ENCODE measurements at regions not wholly inside any gene's neighbourhood (a gene's known extent, or its start where the extent isn't known, plus 50 kb on each side); places are given as distances from the start of the nearest gene placed in this dataset.

DNA sequence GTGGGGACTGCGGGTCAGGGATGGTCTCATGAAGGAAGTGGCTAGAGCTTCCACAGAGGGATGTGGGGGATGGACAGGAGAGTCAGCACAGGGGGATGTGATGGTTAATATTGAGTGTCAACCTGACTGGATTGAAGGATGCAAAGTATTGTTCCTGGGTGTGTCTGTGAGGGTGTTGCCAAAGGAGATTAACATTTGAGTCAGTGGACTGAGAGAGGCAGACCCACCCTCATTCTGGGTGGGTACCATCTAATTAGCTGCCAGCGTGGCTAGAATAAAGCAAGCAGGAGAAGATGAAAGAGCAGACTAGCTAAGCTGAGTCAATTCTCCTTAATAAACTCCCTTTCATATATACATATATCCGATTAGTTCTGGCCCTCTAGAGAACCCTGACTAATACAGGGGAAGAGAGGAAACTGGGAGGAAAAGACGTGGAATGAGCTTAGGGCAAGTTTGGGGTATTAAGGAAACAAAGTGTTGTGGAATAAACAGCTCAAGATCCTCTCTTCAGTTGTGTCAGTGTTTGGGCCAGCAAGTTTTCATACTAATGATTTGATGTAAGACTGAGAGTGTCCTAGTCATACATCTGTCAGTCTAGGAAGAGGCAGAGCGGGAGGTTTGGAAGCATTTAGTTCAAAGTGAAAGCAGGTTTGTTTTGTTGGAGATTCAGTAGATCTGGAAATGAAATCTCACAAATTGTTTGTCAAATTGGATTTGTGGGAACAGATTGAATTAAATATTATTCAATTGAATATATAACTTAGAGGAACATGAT lies 135.2 kb upstream of the NT5C1B start:
- no peaks in the 10 kb centered on the region for H3K9me3 ChIP-seq (ENCODE audit: low read length)
- no peak overlapping the region for H3K4me3 ChIP-seq (ENCODE audit: low read length)
- H3K27me3 ChIP-seq (ENCODE audit: insufficient read depth, low read length) = no peaks in the 10 kb centered on the region
- H3K4me1 ChIP-seq (ENCODE audit: insufficient read depth, low read length) = no peaks in the 10 kb centered on the region
- H3K36me3 ChIP-seq (ENCODE audit: insufficient read depth, low read length) = no peaks in the 10 kb centered on the region
- no peak overlapping the region for H2AFZ ChIP-seq (ENCODE audit: low read depth, low read length)

DNA sequence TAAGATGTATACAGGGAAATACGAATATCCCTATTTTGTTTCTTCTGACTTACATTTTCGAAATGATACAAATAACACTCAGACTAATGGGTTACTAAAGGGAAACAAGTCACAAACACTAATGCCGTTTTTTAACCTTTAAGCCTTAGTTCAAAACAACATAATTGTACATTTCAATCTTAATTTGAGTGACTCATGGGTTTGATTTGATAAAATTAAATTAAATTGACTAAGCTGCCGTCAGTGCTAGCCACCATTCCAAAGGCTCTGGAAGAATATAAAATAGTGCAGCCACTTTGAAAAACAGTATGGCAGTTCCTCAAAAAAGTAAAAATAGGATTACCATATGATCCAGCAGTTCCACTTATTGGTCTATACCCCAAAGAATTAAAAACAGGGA lies 133.8 kb upstream of the NT5C1B start:
- no peak overlapping the region for H3K4me3 ChIP-seq (ENCODE audit: low read length)
- no peaks in the 10 kb centered on the region for H3K9me3 ChIP-seq (ENCODE audit: low read length)
- no peaks in the 10 kb centered on the region for H3K4me1 ChIP-seq (ENCODE audit: insufficient read depth, low read length)
- H3K36me3 ChIP-seq (ENCODE audit: insufficient read depth, low read length) = no peaks in the 10 kb centered on the region
- H2AFZ ChIP-seq (ENCODE audit: low read depth, low read length) = no peak overlapping the region
- no peaks in the 10 kb centered on the region for H3K27me3 ChIP-seq (ENCODE audit: insufficient read depth, low read length)

DNA sequence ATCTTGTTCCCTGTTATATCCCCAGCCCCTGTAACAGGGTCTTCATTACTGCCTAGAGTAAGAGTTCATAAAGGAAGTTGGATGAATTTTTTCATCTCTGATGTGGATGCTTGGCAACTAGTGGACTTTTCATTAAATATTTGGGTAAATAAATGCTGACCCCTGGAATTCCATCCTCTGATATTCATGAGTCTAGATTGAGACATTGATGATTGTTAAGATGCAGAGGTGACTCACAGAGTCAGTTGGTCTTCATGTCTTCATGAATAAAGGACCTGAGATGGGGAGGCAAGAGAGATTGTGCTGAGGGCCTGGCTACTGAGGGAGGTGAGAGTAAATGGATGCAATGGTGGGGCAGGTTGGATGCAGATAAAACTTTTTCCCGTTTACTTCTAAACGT lies 132.7 kb upstream of the NT5C1B start:
- Histone ChIP-seq H3K4me3 (ENCODE audit: low read length) (no peak overlapping the region), H3K4me1 (ENCODE audit: insufficient read depth, low read length) (no peaks in the 10 kb centered on the region), H3K27me3 (ENCODE audit: insufficient read depth, low read length) (no peaks in the 10 kb centered on the region), H2AFZ (ENCODE audit: low read depth, low read length) (no peak overlapping the region), H3K36me3 (ENCODE audit: insufficient read depth, low read length) (no peaks in the 10 kb centered on the region), H3K9me3 (ENCODE audit: low read length) (no peaks in the 10 kb centered on the region)

DNA sequence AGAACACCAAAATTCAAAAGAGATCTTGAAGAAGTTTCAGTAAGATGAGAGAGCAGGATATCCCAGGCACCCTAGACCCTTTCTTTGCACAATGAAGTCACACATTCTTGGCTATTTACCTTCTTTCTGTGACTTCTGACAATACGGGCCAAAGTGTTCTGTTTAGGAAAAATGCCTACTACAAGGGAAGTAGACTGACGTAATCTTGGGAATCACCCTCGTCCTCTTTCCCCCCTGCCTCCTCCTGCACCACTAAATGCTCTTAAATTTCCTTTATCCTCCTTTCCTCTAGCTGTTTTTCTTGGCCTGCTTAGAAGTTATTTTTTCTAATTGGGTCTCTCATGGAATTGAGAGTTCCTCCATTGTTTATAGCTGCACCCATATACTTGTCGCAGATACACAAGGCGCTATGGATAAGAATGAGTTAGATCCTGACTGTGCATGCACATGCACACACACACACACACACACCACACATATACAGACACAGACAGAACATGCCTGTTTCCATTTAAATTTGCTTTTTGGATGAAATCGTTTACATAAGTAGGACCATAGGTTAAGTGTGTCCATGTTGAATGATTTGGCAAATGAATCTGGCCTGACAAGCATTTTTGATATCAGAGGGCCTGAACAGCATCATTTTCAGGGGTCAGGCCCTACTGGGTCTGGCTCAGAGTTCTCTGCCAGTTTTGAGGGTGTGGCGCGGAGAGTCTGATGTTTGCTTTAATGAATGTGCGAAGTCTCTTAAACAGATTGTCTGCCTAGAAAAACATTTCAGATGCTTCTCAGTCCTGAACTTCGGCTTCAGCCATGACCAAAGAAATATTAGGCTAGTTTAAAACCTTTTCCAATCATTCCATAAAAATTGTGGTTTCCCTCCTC lies 131.9 kb upstream of the NT5C1B start:
- Histone ChIP-seq H3K27me3 (ENCODE audit: insufficient read depth, low read length) (no peaks in the 10 kb centered on the region), H3K4me3 (ENCODE audit: low read length) (no peak overlapping the region), H3K36me3 (ENCODE audit: insufficient read depth, low read length) (no peaks in the 10 kb centered on the region), H2AFZ (ENCODE audit: low read depth, low read length) (no peak overlapping the region), H3K9me3 (ENCODE audit: low read length) (no peaks in the 10 kb centered on the region), H3K4me1 (ENCODE audit: insufficient read depth, low read length) (no peaks in the 10 kb centered on the region)

DNA sequence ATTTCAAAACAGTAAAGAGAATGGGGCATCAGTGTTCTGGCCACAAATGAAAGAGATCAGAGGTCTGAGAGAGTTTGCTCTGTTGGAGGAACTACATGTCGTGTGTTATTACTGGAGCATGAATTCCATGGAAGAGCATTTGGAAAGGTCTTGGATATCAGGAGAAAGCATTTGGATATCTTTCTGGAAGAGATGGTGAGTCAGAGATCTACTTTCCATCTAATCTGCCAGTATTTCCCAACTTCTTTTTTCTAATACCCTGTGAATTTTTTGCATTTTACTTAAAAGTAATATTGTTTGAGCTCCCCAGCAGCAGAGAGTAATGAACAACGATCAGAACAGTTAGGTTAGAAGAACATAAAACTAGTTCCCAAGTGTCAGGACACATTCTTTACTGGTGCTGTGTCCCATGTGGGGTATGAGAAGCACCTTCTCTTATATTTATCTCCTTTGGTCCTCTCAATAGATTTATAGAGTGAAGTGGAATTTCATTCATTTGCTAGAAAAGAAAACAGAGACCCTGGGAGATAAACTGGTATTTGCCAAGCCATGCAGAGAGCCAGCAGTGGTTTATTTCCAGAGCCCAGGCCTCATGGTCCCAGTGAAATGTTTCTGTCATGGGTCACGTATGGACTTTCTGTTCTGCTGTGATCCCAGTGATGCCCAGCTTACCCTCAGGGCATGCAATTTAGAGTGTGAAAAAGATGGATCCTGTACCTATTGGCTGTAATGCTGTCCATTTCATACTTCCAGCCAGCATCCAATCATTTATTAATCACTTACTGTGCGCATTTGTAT lies 130.8 kb upstream of the NT5C1B start:
- Histone ChIP-seq H3K36me3 (ENCODE audit: insufficient read depth, low read length) (no peaks in the 10 kb centered on the region), H3K4me3 (ENCODE audit: low read length) (no peak overlapping the region)

DNA sequence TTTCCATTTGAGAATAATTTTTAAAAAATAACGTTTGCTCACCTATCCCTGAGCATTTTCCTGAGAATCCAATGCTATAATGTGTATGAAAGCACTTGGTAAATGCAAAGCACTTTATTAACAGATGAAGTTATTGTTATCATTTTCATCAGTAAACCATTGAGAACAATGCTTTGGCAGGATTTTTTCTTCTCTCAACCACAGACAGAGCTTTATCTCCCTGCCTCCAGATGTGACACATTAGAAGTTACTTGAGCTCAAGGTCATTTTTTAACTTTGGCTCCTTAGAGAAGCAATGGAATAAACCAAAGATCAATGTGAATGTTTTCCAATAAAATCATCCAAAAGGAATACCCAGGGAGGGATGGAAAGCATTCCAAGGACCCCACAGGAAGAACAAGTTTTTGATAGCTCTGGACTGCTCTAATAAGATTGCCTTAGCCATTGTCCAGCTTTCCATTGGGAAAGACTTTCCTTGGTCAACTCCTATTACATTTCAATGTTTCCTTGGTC lies 118.9 kb upstream of the NT5C1B start:
- H3K27me3 ChIP-seq (ENCODE audit: insufficient read depth, low read length) = no peaks in the 10 kb centered on the region
- H3K9me3 ChIP-seq (ENCODE audit: low read length) = no peaks in the 10 kb centered on the region
- H3K4me3 ChIP-seq (ENCODE audit: low read length) = no peak overlapping the region
- H2AFZ ChIP-seq (ENCODE audit: low read depth, low read length) = no peak overlapping the region
- H3K4me1 ChIP-seq (ENCODE audit: insufficient read depth, low read length) = no peaks in the 10 kb centered on the region
- H3K36me3 ChIP-seq (ENCODE audit: insufficient read depth, low read length) = no peaks in the 10 kb centered on the region

More for the DNA sequence above, 130.8 kb upstream of the NT5C1B start:
- Histone ChIP-seq H3K27me3 (ENCODE audit: insufficient read depth, low read length) (no peaks in the 10 kb centered on the region), H2AFZ (ENCODE audit: low read depth, low read length) (no peak overlapping the region), H3K4me1 (ENCODE audit: insufficient read depth, low read length) (no peaks in the 10 kb centered on the region), H3K9me3 (ENCODE audit: low read length) (no peaks in the 10 kb centered on the region)

DNA sequence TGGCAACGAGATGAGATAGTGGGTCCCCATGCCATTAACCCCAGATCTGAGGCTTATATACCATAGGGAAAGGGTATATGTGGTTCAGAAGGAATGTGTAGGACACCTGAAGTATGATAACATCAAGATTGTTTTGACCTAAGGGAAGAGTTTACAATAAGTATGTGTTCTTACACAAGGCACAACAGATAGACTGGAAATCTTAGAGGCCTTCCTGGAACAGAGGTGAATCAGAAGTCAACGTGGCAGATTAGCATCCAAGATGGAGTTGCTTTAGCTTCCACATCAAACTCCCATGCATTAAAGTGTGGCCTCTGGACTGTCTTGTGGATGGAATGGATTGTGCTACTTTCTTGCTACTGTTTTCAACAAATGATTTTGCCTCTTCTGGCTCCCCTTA lies 116.6 kb upstream of the NT5C1B start:
- Histone ChIP-seq H3K36me3 (ENCODE audit: insufficient read depth, low read length) (no peaks in the 10 kb centered on the region), H3K4me3 (ENCODE audit: low read length) (no peak overlapping the region), H3K27me3 (ENCODE audit: insufficient read depth, low read length) (no peaks in the 10 kb centered on the region), H2AFZ (ENCODE audit: low read depth, low read length) (no peak overlapping the region), H3K9me3 (ENCODE audit: low read length) (no peaks in the 10 kb centered on the region), H3K4me1 (ENCODE audit: insufficient read depth, low read length) (no peaks in the 10 kb centered on the region)

DNA sequence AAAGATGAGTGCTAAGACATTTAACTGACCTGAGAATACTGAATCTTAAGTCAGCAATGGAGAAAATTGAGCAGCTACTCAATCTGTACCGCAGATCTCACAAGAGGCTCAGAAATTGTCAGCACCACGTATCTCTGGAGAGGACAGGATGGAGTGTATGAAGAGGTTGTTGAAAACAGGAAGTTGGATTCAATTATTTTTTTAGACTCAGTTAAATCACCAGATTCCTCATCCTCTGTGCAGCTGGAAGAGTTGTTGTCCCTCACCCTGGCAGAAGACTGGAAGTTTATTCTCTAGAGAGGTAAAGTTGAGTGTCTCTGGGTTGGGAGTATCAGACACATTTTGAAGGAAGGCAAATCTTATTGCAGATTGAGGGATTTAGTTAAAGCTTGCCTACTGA lies 114.9 kb upstream of the NT5C1B start:
- H2AFZ ChIP-seq (ENCODE audit: low read depth, low read length) = no peak overlapping the region
- H3K36me3 ChIP-seq (ENCODE audit: insufficient read depth, low read length) = no peaks in the 10 kb centered on the region
- no peak overlapping the region for H3K4me3 ChIP-seq (ENCODE audit: low read length)
- no peaks in the 10 kb centered on the region for H3K27me3 ChIP-seq (ENCODE audit: insufficient read depth, low read length)
- H3K4me1 ChIP-seq (ENCODE audit: insufficient read depth, low read length) = no peaks in the 10 kb centered on the region
- no peaks in the 10 kb centered on the region for H3K9me3 ChIP-seq (ENCODE audit: low read length)

DNA sequence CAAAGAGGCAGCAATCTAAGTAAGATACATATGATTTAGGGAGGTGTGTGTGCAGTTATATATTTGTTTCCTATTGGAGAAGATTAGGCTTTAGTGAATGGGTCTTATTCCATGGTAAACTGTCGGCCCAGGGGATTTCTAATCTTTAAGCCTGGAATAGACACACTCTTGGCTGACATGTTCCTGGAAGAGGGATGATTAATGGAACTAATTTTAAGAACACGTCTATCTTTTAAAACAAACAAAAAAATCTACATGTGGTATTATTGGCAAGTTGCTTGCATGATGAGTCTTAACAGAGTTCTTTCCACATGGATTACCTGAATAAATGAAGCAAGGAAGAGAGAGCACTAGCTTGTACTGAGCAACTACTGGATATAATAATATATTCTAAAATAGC lies 114.2 kb upstream of the NT5C1B start:
- Histone ChIP-seq H2AFZ (ENCODE audit: low read depth, low read length) (no peak overlapping the region), H3K27me3 (ENCODE audit: insufficient read depth, low read length) (no peaks in the 10 kb centered on the region), H3K36me3 (ENCODE audit: insufficient read depth, low read length) (no peaks in the 10 kb centered on the region), H3K9me3 (ENCODE audit: low read length) (no peaks in the 10 kb centered on the region), H3K4me1 (ENCODE audit: insufficient read depth, low read length) (no peaks in the 10 kb centered on the region), H3K4me3 (ENCODE audit: low read length) (no peak overlapping the region)

DNA sequence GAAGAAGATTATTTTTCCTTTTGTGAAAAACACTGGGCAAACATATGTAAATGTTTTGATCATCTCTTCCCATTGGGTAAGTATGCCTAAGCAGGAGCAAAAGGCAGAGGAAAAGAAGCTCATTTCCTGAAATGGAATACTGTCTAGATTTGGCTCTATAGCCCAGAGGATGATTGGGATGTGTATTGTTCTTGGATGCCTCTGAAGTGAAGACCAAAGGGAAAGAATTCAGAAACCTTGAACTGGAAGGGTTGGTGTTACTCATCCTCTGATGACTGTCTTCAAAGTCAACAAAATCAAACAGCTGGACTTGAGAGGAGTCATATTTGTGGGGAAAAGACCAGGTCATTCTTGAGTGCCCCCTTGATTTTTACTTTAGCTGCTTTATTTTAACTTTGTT lies 112.6 kb upstream of the NT5C1B start:
- Histone ChIP-seq H3K4me1 (ENCODE audit: insufficient read depth, low read length) (no peaks in the 10 kb centered on the region), H3K27me3 (ENCODE audit: insufficient read depth, low read length) (no peaks in the 10 kb centered on the region), H3K36me3 (ENCODE audit: insufficient read depth, low read length) (no peaks in the 10 kb centered on the region), H3K4me3 (ENCODE audit: low read length) (no peak overlapping the region), H2AFZ (ENCODE audit: low read depth, low read length) (no peak overlapping the region), H3K9me3 (ENCODE audit: low read length) (no peaks in the 10 kb centered on the region)

DNA sequence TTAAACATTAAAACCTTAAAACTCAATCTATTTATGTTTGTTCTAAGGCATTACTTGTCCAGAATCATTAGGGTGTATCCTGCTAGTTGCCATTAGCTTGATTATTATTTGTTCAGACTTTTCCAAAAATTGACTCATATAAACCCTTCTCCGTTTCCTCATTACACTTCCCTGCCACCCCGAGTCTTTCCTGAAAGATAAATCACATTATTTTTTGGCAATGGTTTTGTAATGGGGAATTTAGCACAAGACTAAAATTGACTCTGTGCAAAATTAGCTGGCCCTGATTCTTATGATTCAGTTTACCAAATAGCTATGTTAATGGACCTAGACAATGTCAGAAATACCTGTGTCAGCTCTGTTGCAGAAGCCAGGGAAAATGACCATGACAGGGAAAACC lies 112.2 kb upstream of the NT5C1B start:
- no peaks in the 10 kb centered on the region for H3K27me3 ChIP-seq (ENCODE audit: insufficient read depth, low read length)
- no peaks in the 10 kb centered on the region for H3K36me3 ChIP-seq (ENCODE audit: insufficient read depth, low read length)
- H3K4me3 ChIP-seq (ENCODE audit: low read length) = no peak overlapping the region
- no peaks in the 10 kb centered on the region for H3K9me3 ChIP-seq (ENCODE audit: low read length)
- H2AFZ ChIP-seq (ENCODE audit: low read depth, low read length) = no peak overlapping the region
- H3K4me1 ChIP-seq (ENCODE audit: insufficient read depth, low read length) = no peaks in the 10 kb centered on the region

DNA sequence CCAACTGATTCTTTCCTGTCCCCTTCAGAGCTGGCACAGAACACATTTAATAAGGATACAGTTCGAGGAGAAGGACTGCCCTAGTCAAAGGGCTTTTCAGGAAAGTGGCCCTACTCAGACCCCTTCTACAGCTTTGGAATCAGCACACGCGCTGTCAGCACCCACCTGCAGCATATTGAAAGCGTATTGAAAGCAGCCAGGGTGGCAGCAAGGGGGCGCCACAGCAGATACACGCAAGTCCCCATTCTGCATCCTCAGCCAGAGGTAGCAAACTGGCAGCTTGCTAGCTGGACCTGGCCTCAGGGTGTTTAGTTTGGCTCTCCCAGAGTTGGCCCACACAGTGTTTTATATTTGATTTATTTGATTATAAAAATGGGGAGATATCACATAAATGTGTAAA lies 101.0 kb upstream of the NT5C1B start:
- no peak overlapping the region for H2AFZ ChIP-seq (ENCODE audit: low read depth, low read length)
- H3K9me3 ChIP-seq (ENCODE audit: low read length) = no peaks in the 10 kb centered on the region
- H3K27me3 ChIP-seq (ENCODE audit: insufficient read depth, low read length) = no peaks in the 10 kb centered on the region
- no peaks in the 10 kb centered on the region for H3K36me3 ChIP-seq (ENCODE audit: insufficient read depth, low read length)
- no peak overlapping the region for H3K4me3 ChIP-seq (ENCODE audit: low read length)
- no peaks in the 10 kb centered on the region for H3K4me1 ChIP-seq (ENCODE audit: insufficient read depth, low read length)

All from neuron (in vitro differentiated cells).